DMS53 treated with DMSO at 0.1 percent for 48 hours (cell line): ENCODE measurements at regions not wholly inside any gene's neighbourhood (a gene's known extent, or its start where the extent isn't known, plus 50 kb on each side); places are given as distances from the start of the nearest gene placed in this dataset.
"Not testable (repeated sequence)": the region's sequence is repeated elsewhere in the genome, so short reads cannot be mapped to it uniquely, and the experiment has no call there.

Experiments
- DNase-seq: peaks from one replicate; lab custom pipeline; 2025; ENCODE audit not compliant: unreplicated experiment; lab: John Stamatoyannopoulos, UW

- DNase-seq, result no peak
These were observed 112.0 kb upstream of the PRSS1 start for GRCh38 chr7:142637240-142637639.

GRCh38 chr7:142636751-142637150 is 112.5 kb upstream of the PRSS1 start:
- DNase-seq, result no peak

- DNase-seq, result not testable (repeated sequence)
These were observed 113.2 kb upstream of the PRSS1 start for GRCh38 chr7:142636107-142636506.

GRCh38 chr7:142632271-142633134 is 116.8 kb upstream of the PRSS1 start:
- DNase-seq, result peak; percentile 45

GRCh38 chr7:142629588-142630260 is 119.5 kb upstream of the PRSS1 start:
- no peak for DNase-seq

GRCh38 chr7:142628945-142629344 is 120.3 kb upstream of the PRSS1 start:
- DNase-seq, result no peak

GRCh38 chr7:142627223-142627622 is 122.0 kb upstream of the PRSS1 start:
- not testable (repeated sequence) for DNase-seq

GRCh38 chr7:142626420-142627035 is 122.7 kb upstream of the PRSS1 start:
- DNase-seq, result peak; percentile 7

GRCh38 chr7:142625216-142625615 is 124.1 kb upstream of the PRSS1 start:
- not testable (repeated sequence) for DNase-seq

- no peak for DNase-seq
These were observed 128.9 kb upstream of the PRSS1 start for GRCh38 chr7:142620402-142620801.

GRCh38 chr7:142618655-142619351 is 130.5 kb upstream of the PRSS1 start:
- no peak for DNase-seq

GRCh38 chr7:142616842-142617241 is 132.4 kb upstream of the PRSS1 start:
- no peak for DNase-seq

- DNase-seq, result no peak
These were observed 133.1 kb upstream of the PRSS1 start for GRCh38 chr7:142616121-142616643.

- no peak for DNase-seq
These were observed 133.8 kb upstream of the PRSS1 start for GRCh38 chr7:142615508-142615907.

- no peak for DNase-seq
These were observed 135.2 kb upstream of the PRSS1 start for GRCh38 chr7:142614116-142614515.

GRCh38 chr7:142612237-142612881 is 136.9 kb upstream of the PRSS1 start:
- no peak for DNase-seq

- no peak for DNase-seq
These were observed 137.6 kb upstream of the PRSS1 start for GRCh38 chr7:142611566-142612236.

GRCh38 chr7:142608630-142609428 is 140.4 kb upstream of the PRSS1 start:
- DNase-seq, result no peak

GRCh38 chr7:142607351-142607750 is 141.9 kb upstream of the PRSS1 start:
- DNase-seq, result no peak
